ENCODE measurements at regions not wholly inside any gene's neighbourhood (a gene's known extent, or its start where the extent isn't known, plus 50 kb on each side); places are given as distances from the start of the nearest gene placed in this dataset.
"Not testable (repeated sequence)": the region's sequence is repeated elsewhere in the genome, so short reads cannot be mapped to it uniquely, and the experiment has no call there.

- peak overlapping the region; percentile 46 to 74 (median 70) for H3K27ac ChIP-seq
Observed at GRCh38 chr15:22713933-22714332, 72.5 kb upstream of the NIPA1 start.

DNA sequence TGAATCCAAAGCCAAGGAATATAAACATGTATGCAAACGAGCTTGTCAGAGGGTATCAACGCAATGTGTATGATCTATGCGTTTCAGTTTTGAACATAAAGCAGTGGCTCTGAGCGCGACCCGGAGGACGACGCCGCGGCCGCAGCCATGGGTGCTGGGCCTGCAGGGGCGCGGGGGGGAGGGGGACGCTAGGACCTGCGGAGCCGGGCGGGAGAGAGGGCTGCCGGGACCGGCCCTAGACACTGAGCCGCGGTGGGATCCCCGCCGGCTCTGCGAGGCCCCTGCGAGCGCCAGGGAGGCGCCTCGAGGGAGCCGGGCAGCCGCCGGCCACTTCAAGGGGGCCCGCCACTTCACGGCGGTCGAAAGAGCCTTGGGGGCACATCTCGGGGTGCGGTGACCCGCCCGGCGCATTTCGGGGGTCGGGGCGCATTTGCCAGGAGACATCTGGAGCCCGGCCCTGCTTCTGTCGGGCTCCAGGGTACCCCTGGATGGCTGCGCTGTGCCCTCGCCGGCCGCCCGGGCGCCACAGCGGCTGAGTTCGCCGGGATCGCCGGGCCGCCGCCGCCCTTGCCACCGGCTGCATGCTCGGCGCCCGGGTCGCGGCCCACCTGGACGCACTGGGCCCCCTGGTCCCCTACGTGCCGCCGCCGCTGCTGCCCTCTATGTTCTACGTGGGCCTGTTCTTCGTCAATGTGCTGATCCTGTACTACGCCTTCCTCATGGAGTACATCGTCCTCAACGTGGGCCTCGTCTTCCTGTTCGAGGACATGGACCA, 71.9 kb upstream of the NIPA1 start:
- H3K4me1 ChIP-seq; H3K27me3 ChIP-seq; intact Hi-C loops (cut with DNase I); H3K36me3 ChIP-seq; H3K9me3 ChIP-seq; DNase-seq: not testable (repeated sequence)
- H3K4me3 ChIP-seq = peak overlapping the region; percentile 40 to 53 (median 49)
- H3K27ac ChIP-seq = peak overlapping the region; percentile 46 to 74 (median 70)
- WGBS, 2 donors = 2 to 9% methylated on average over 65 of the region's 77 CpGs

More at GRCh38 chr15:22713933-22714332, 72.5 kb upstream of the NIPA1 start:
- H3K9me3 ChIP-seq; H3K4me1 ChIP-seq; H3K27me3 ChIP-seq; H3K36me3 ChIP-seq; intact Hi-C loops (cut with DNase I); DNase-seq: not testable (repeated sequence)
- H3K4me3 ChIP-seq = peak overlapping the region; percentile 40 to 53 (median 49)
- 5 to 9% methylated on average over 1 of the region's 1 CpG for WGBS, 2 donors

GRCh38 chr15:22715133-22715845, 71.2 kb upstream of the NIPA1 start:
- peak overlapping the region; percentile 31 to 53 (median 36) for H3K4me3 ChIP-seq
- H3K4me1 ChIP-seq; H3K36me3 ChIP-seq; H3K9me3 ChIP-seq; intact Hi-C loops (cut with DNase I); H3K27me3 ChIP-seq; DNase-seq: not testable (repeated sequence)
- H3K27ac ChIP-seq = peak overlapping the region; percentile 30 to 70 (median 54)
- 43 to 67% methylated on average over 19 to 21 of the region's 32 CpGs for WGBS, 2 donors

DNA sequence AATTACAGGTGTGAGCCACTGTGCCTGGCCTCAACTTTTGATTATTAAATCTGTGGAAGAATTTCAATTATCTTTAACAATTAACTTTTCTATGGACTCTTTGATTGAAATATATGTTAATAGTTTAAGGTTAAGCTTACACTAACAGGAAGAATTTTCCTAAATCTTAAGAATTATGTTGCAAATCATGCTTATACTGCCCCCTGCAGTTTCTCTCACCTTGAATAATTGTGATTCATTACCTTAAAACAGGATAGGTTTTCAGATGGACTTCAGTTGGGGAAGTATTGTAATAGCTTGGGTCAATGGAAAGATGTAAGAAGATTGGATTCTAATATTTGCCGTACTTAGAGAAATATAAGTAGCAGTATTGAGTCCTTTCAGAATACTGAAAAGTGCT, 66.5 kb upstream of the NIPA1 start:
- H3K4me3 ChIP-seq; H3K27me3 ChIP-seq; H3K36me3 ChIP-seq; H3K4me1 ChIP-seq; intact Hi-C loops (cut with DNase I); DNase-seq; H3K27ac ChIP-seq; H3K9me3 ChIP-seq: not testable (repeated sequence)
- TF ChIP-seq, protein P1, sequence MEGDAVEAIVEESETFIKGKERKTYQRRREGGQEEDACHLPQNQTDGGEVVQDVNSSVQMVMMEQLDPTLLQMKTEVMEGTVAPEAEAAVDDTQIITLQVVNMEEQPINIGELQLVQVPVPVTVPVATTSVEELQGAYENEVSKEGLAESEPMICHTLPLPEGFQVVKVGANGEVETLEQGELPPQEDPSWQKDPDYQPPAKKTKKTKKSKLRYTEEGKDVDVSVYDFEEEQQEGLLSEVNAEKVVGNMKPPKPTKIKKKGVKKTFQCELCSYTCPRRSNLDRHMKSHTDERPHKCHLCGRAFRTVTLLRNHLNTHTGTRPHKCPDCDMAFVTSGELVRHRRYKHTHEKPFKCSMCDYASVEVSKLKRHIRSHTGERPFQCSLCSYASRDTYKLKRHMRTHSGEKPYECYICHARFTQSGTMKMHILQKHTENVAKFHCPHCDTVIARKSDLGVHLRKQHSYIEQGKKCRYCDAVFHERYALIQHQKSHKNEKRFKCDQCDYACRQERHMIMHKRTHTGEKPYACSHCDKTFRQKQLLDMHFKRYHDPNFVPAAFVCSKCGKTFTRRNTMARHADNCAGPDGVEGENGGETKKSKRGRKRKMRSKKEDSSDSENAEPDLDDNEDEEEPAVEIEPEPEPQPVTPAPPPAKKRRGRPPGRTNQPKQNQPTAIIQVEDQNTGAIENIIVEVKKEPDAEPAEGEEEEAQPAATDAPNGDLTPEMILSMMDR (IDR thresholded peaks at IDR 0.05) = peak in 1 of 4 experiments; percentile 24
- WGBS, 2 donors = 84 to 90% methylated on average over 1 of the region's 1 CpG

DNA sequence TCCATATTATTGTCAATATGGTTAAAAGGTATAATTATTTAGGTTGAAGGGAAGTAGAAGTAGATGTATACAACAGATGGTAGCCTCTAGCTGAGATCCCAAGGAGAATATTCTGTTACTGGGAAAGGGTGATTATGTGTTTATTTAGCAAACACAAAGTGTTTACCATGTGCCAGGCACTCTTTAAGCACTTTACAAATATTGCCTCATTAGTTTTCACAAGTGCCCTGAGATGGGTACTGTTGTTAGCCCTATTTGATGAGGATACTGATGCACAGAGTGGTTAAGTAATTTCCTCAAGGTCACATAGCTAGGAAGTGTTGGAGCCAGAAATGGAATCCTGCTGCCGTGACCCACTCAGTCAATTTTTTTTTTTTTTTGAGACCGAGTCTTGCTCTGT, 60.3 kb upstream of the NIPA1 start:
- H3K4me3 ChIP-seq; H3K36me3 ChIP-seq; intact Hi-C loops (cut with DNase I); H3K9me3 ChIP-seq; H3K4me1 ChIP-seq; H3K27me3 ChIP-seq; DNase-seq; H3K27ac ChIP-seq: not testable (repeated sequence)
- 86% methylated on average over 2 of the region's 2 CpGs; no CpG with 5 or more reads in 1 of the 2 donors for WGBS, 2 donors

- H3K27ac ChIP-seq; H3K4me3 ChIP-seq; intact Hi-C loops (cut with DNase I); DNase-seq; H3K27me3 ChIP-seq; H3K36me3 ChIP-seq; H3K9me3 ChIP-seq; H3K4me1 ChIP-seq: not testable (repeated sequence)
- WGBS, 2 donors = 62 to 70% methylated on average over 4 of the region's 4 CpGs
Observed at GRCh38 chr15:22735067-22735466, 51.4 kb upstream of the NIPA1 start.

DNA sequence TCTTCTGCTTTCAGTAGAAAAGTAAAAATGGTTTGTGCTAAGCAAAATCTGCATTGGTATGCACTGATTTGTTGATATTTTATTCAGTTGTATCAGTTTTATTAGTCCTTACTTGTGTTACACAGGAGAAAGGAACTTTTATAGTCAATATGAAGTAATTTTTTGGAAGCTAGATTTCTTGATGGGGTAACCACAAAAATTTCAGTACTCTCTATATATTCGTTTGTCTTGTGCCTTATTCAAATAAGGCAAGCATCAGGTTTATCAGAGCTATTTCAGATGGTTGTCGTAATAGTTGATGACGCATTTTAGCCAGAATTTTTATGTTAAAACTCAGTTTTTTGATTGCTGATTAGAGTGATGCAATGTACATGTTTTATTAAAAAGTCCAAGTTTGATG, 50.7 kb upstream of the NIPA1 start:
- H3K27me3 ChIP-seq = no peaks in the 10 kb centered on the region
- no peaks in the 10 kb centered on the region for H3K4me1 ChIP-seq
- 85% methylated on average over 3 of the region's 3 CpGs for WGBS, 2 donors
- TF ChIP-seq, protein P1 (IDR thresholded peaks at IDR 0.05) = no peak
- TF ChIP-seq EP300 (IDR thresholded peaks at IDR 0.05) (no peak), POLR2A (IDR thresholded peaks at IDR 0.05) (no peak), POLR2AphosphoS5 (IDR thresholded peaks at IDR 0.05) (no peak)
- no peak for DNase-seq
- H3K9me3 ChIP-seq = no peaks in the 10 kb centered on the region
- H3K36me3 ChIP-seq = no peaks in the 10 kb centered on the region
- H3K4me3 ChIP-seq = no peak overlapping the region
- intact Hi-C loops (cut with DNase I) = no loop called here
- H3K27ac ChIP-seq = no peak overlapping the region

GRCh38 chr15:22736200-22736599, 50.2 kb upstream of the NIPA1 start:
- intact Hi-C loops (cut with DNase I) = not testable (repeated sequence)

More at GRCh38 chr15:22736200-22736599, 50.2 kb upstream of the NIPA1 start:
- H3K36me3 ChIP-seq, H3K9me3 ChIP-seq, H3K27me3 ChIP-seq, H3K4me1 ChIP-seq, DNase-seq, H3K4me3 ChIP-seq, H3K27ac ChIP-seq: not testable (repeated sequence)

All from sigmoid colon (tissue), 6 donors.